Activated T-cell treated with anti-CD3 and anti-CD28 coated beads, Interleukin-2, amount 50 U/mL, for 72 hours (primary cell): ENCODE measurements at regions not wholly inside any gene's neighbourhood (a gene's known extent, or its start where the extent isn't known, plus 50 kb on each side); places are given as distances from the start of the nearest gene placed in this dataset.
"Not testable (repeated sequence)": the region's sequence is repeated elsewhere in the genome, so short reads cannot be mapped to it uniquely, and the experiment has no call there.

ENCODE experiments used
- ATAC-seq, 2 donors: fragments of 150-1000 bp; cut with Tn5 transposase; replicated peaks in 1 of 2; 2 replicates each; pipeline ENCODE4 v1.10.0; 2021; ENCODE audit warnings: moderate library complexity in 2 of 2, mild to moderate bottlenecking in 1 of 2
- DNase-seq, 2 donors: peaks; one replicate each; pipeline ENCODE4 v3.0.0; 2021 to 2022; ENCODE audit warnings: mixed read lengths in 1 of 2
- H3K27ac Mint-ChIP-seq: one replicate; pipeline ENCODE4 v1.8.0; 2022; ENCODE audit warnings: mild to moderate bottlenecking, moderate library complexity, mixed read lengths
- H3K27me3 Mint-ChIP-seq: one replicate; pipeline ENCODE4 v1.8.0; 2022; ENCODE audit warnings: low read depth, mixed read lengths
- H3K36me3 Mint-ChIP-seq, 2 donors: one replicate each; pipeline ENCODE4 v1.8.0; 2022; ENCODE audit warnings: mixed read lengths in 2 of 2, mild to moderate bottlenecking in 1 of 2; ENCODE audit not compliant: insufficient read depth in 2 of 2
- H3K4me1 Mint-ChIP-seq: one replicate; pipeline ENCODE4 v1.8.0; 2022; ENCODE audit warnings: low read depth, mixed read lengths
- H3K4me3 Mint-ChIP-seq, 2 donors: one replicate each; pipeline ENCODE4 v1.8.0; 2022; ENCODE audit warnings: mild to moderate bottlenecking in 2 of 2, mixed read lengths in 2 of 2, moderate library complexity in 2 of 2
- H3K9me3 Mint-ChIP-seq, 2 donors: one replicate each; pipeline ENCODE4 v1.8.0; 2022; ENCODE audit warnings: mixed read lengths in 2 of 2

GRCh38 chr5:110001648-110002047, 311.9 kb downstream of the MAN2A1 start:
- Mint-ChIP-seq H3K4me3 (no peak overlapping the region), H3K36me3 (peaks cover 2 to 5% of the 10 kb centered on the region in 2 donors), H3K27me3 (no peaks in the 10 kb centered on the region), H3K9me3 (peaks cover 4% of the 10 kb centered on the region in 2 donors), H3K27ac (no peak overlapping the region), H3K4me1 (peaks cover 22% of the 10 kb centered on the region)
- DNase-seq (no peak), ATAC-seq (no peak)

GRCh38 chr5:110002652-110003051, 312.9 kb downstream of the MAN2A1 start:
- Mint-ChIP-seq H3K27me3 (no peaks in the 10 kb centered on the region), H3K4me1 (peaks cover 22% of the 10 kb centered on the region), H3K9me3 (peaks cover 4% of the 10 kb centered on the region in 2 donors), H3K4me3 (no peak overlapping the region), H3K36me3 (peaks cover 2 to 5% of the 10 kb centered on the region in 2 donors), H3K27ac (no peak overlapping the region)
- no peak for ATAC-seq
- DNase-seq: no peak

DNA sequence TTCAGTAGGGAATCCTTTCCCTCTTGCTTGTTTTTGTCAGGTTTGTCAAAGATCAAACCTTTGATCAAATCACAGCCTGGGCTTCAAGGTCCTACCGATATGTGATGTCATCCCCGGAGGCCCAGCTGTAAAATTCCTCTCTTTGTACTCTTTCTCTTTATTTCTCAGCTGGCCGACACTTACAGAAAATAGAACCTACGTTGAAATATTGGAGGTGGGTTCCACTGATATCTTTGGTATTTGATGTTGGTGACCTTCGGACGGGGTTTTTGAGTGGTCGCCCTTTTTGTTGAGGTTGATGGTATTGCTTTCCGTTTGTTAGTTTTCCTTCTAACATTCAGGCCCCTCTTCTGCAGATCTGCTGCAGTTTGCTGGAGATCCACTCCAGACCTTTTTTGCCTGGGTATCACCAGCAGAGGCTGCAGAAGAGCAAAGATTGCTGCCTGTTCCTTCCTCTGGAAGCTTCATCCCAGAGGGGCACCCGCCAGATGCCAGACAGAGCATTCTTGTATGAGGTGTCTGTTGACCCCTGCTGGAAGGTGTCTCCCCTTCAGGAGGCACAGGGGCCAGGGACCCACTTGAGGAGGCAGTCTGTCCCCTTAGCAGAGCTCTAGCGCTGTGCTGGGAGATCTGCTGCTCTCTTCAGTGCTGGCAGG, 316.3 kb downstream of the MAN2A1 start:
- not testable (repeated sequence) for ATAC-seq, DNase-seq, H3K4me3 Mint-ChIP-seq, H3K27me3 Mint-ChIP-seq, H3K9me3 Mint-ChIP-seq, H3K36me3 Mint-ChIP-seq, H3K27ac Mint-ChIP-seq
- peaks cover 11% of the 10 kb centered on the region for H3K4me1 Mint-ChIP-seq

GRCh38 chr5:110007101-110007500, 317.4 kb downstream of the MAN2A1 start:
- Mint-ChIP-seq H3K4me1 (no peaks in the 10 kb centered on the region), H3K27me3 (no peaks in the 10 kb centered on the region)
- no peak for ATAC-seq

GRCh38 chr5:110008131-110008530, 318.4 kb downstream of the MAN2A1 start:
- DNase-seq: no peak
- H3K9me3 Mint-ChIP-seq: no peaks in the 10 kb centered on the region
- H3K4me1 Mint-ChIP-seq: no peaks in the 10 kb centered on the region
- no peak overlapping the region for H3K4me3 Mint-ChIP-seq
- no peaks in the 10 kb centered on the region for H3K27me3 Mint-ChIP-seq
- ATAC-seq: no peak
- no peaks in the 10 kb centered on the region for H3K36me3 Mint-ChIP-seq
- H3K27ac Mint-ChIP-seq: no peak overlapping the region

More at GRCh38 chr5:110007101-110007500, 317.4 kb downstream of the MAN2A1 start:
- Mint-ChIP-seq H3K9me3 (no peaks in the 10 kb centered on the region), H3K4me3 (no peak overlapping the region), H3K36me3 (no peaks in the 10 kb centered on the region), H3K27ac (no peak overlapping the region)
- no peak for DNase-seq

DNA sequence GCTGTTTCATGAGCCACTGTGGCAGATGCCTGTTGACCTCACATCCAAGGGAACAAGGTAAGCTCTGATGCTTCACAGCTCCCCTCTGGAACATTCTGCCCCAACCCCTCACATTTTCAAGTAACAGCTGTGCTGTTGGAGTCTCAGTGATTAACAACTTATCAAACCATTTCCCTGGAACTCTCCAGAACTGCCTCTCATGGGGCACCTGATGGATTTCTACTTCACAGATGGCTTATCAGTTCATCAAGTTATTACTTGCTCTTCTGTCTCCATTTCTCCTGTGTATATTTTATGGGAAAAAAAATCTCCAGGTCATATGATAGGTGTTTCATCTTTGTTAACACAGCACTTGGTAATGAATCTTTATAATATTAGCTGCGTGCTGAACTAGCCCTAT, 322.4 kb downstream of the MAN2A1 start:
- H3K36me3 Mint-ChIP-seq: no peaks in the 10 kb centered on the region
- H3K9me3 Mint-ChIP-seq: peaks cover 0 to 3% of the 10 kb centered on the region in 2 donors
- no peak overlapping the region for H3K27ac Mint-ChIP-seq
- H3K27me3 Mint-ChIP-seq: no peaks in the 10 kb centered on the region
- no peak for DNase-seq
- ATAC-seq: no peak
- no peak overlapping the region for H3K4me3 Mint-ChIP-seq
- H3K4me1 Mint-ChIP-seq: no peaks in the 10 kb centered on the region

DNA sequence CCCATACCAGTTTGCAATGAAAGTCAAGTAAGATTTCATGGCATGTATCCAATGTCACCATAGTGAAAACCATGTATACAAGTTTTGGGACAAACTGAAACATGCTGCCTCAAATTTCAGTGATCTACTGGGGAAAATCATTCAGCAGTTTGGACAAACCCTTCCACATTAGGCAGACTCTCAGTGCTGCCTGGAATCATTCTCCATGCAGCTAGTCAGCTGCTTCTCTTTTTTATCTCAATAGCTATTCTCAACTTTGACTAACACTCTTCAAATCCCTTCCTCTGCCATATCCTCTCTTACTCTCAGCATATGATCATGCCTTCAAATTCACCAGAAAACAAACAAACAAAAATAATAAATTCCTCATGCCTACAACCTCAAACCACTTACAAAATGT, 323.3 kb downstream of the MAN2A1 start:
- Mint-ChIP-seq H3K27me3 (no peaks in the 10 kb centered on the region), H3K4me3 (no peak overlapping the region), H3K36me3 (no peaks in the 10 kb centered on the region), H3K4me1 (no peaks in the 10 kb centered on the region), H3K9me3 (peaks cover 0 to 3% of the 10 kb centered on the region in 2 donors), H3K27ac (no peak overlapping the region)
- DNase-seq: no peak
- no peak for ATAC-seq

DNA sequence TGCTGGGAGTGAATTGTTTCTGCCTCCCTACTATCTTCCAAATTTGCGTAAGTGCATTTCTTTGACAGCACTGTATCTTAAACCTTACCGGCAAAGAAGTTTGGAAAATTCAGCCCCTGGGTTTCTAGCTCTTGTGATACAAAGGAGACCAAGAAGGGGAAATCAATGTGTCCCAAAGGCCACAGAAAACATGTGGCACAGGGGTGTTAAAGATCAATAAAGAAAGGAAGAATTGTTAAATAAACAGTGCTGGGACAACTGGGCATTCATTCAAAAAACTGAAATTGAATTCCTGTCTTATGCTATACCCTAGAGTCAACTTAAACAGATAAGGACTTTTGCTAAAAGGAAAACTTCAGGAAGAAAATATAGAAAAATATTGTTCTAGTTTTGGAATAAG, 328.1 kb downstream of the MAN2A1 start:
- DNase-seq (no peak), ATAC-seq (no peak)
- Mint-ChIP-seq H3K9me3 (peaks cover 0 to 3% of the 10 kb centered on the region in 2 donors), H3K36me3 (no peaks in the 10 kb centered on the region), H3K4me3 (no peak overlapping the region), H3K4me1 (no peaks in the 10 kb centered on the region), H3K27ac (no peak overlapping the region), H3K27me3 (no peaks in the 10 kb centered on the region)

DNA sequence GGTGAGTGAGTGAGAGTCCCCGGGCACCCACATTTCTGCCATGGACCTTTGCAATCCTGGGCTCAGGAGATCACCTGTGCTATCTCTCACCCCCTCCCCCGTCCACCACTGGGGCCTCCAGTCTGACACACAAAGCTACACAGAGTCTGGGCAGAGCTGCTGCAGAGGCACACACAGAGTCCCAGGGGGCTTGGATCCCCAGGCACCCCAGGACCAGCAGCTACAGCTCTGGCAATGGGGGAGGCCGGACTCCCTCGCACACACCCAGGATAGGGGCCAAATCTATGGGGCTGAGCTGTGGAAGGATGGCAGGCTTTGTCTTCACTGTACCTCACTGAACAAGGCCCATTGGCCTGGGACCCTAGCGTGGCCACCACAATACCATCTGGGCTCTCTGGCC, 328.8 kb downstream of the MAN2A1 start:
- ATAC-seq: no peak

GRCh38 chr5:110019119-110019518, 329.4 kb downstream of the MAN2A1 start:
- DNase-seq (no peak), ATAC-seq (no peak)
- Mint-ChIP-seq H3K27me3 (no peaks in the 10 kb centered on the region), H3K36me3 (no peaks in the 10 kb centered on the region), H3K9me3 (peaks cover 0 to 1% of the 10 kb centered on the region in 2 donors), H3K27ac (no peak overlapping the region), H3K4me1 (no peaks in the 10 kb centered on the region), H3K4me3 (no peak overlapping the region)

More for the DNA sequence above, 328.8 kb downstream of the MAN2A1 start:
- no peak for DNase-seq
- no peak overlapping the region for H3K27ac Mint-ChIP-seq
- H3K36me3 Mint-ChIP-seq: no peaks in the 10 kb centered on the region
- H3K4me3 Mint-ChIP-seq: no peak overlapping the region
- peaks cover 0 to 3% of the 10 kb centered on the region in 2 donors for H3K9me3 Mint-ChIP-seq
- H3K4me1 Mint-ChIP-seq: no peaks in the 10 kb centered on the region
- no peaks in the 10 kb centered on the region for H3K27me3 Mint-ChIP-seq

DNA sequence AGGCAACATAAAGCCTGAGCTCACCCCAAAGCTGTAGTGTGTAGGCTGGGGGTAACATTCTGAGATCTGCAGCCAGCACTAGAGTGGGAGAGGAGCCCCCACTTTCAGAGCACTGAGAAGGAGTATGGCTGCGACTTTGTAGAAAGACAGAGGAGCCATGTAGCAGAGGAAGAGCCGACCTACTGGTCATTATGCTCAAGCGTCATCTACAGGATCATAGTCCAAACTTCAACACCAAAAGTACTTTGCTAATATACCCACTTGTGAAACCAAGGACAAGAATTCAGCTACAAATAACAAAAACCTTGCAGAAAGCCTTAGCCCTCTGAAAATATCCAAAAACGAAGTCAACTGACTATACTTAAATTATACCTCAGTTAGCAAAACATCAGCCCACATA, 330.1 kb downstream of the MAN2A1 start:
- H3K4me1 Mint-ChIP-seq: no peaks in the 10 kb centered on the region
- no peak overlapping the region for H3K4me3 Mint-ChIP-seq

GRCh38 chr5:110021251-110021650, 331.5 kb downstream of the MAN2A1 start:
- no peaks in the 10 kb centered on the region for H3K9me3 Mint-ChIP-seq
- no peak overlapping the region for H3K27ac Mint-ChIP-seq
- DNase-seq: no peak
- H3K27me3 Mint-ChIP-seq: no peaks in the 10 kb centered on the region
- ATAC-seq: no peak
- peaks cover 0 to 3% of the 10 kb centered on the region in 2 donors for H3K36me3 Mint-ChIP-seq
- no peaks in the 10 kb centered on the region for H3K4me1 Mint-ChIP-seq
- no peak overlapping the region for H3K4me3 Mint-ChIP-seq

More for the DNA sequence above, 330.1 kb downstream of the MAN2A1 start:
- H3K27ac Mint-ChIP-seq: no peak overlapping the region
- no peak for ATAC-seq
- no peak for DNase-seq
- no peaks in the 10 kb centered on the region for H3K27me3 Mint-ChIP-seq
- H3K36me3 Mint-ChIP-seq: no peaks in the 10 kb centered on the region
- H3K9me3 Mint-ChIP-seq: no peaks in the 10 kb centered on the region

DNA sequence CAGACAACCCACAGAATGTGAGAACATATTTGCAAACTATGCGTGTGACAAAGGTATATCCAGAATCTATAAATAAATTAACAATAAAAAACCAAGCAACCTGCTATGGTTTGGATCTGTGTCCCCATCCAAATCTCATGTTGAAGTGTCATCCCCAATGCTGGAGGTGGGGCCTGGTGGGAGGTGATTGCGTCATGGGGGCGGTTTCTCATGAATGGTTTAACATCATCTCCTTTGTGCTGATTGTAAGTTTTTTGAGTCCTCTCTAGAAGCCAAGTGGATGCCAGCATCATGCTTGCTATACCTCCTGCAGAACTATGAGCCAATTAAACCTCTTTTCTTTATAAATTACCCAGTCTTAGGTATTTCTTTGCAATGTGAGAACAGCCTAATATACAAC, 335.4 kb downstream of the MAN2A1 start:
- no peak for ATAC-seq
- no peak for DNase-seq
- Mint-ChIP-seq H3K9me3 (no peaks in the 10 kb centered on the region), H3K4me1 (peaks cover 28% of the 10 kb centered on the region), H3K27ac (no peak overlapping the region), H3K4me3 (no peak overlapping the region), H3K27me3 (no peaks in the 10 kb centered on the region), H3K36me3 (peaks cover 0 to 3% of the 10 kb centered on the region in 2 donors)
